Brain microvascular endothelial cell (primary cell): ENCODE measurements at regions not wholly inside any gene's neighbourhood (a gene's known extent, or its start where the extent isn't known, plus 50 kb on each side); places are given as distances from the start of the nearest gene placed in this dataset.
A peak's percentile ranks its signal among the peaks of the same experiment; 100 is the strongest.

Experiments
- DNase-seq: peaks from one replicate; pipeline ENCODE4 v3.0.0-alpha.2; 2020
- H3K27ac ChIP-seq: fragments of 250-450 bp; sonication (Bioruptor Pico); 2 replicates; pipeline ENCODE4 v1.5.1; 2020; ENCODE audit warnings: mild to moderate bottlenecking, moderate library complexity
- H3K27me3 ChIP-seq: fragments of 250-450 bp; sonication (Bioruptor Pico); replicated peaks from 2 replicates; pipeline ENCODE4 v1.5.1; 2020; ENCODE audit warnings: mild to moderate bottlenecking
- H3K36me3 ChIP-seq: fragments of 250-450 bp; sonication (Bioruptor Pico); replicated peaks from 2 replicates; pipeline ENCODE4 v1.5.1; 2020; ENCODE audit warnings: mild to moderate bottlenecking
- H3K4me3 ChIP-seq: 2 replicates; pipeline ENCODE4 v1.5.1; 2011; ENCODE audit warnings: low read depth, mild to moderate bottlenecking, control low read depth, low read length, moderate library complexity
- in situ Hi-C: cut with HindIII; loops from 2 replicates; pipeline ENCODE4 v1.10.0; 2017; ENCODE audit warnings: low sequenced_read_pairs, low pct_ligation_motif_present
- TF ChIP-seq, protein P1 (sequence below): IDR thresholded peaks from 2 replicates; pipeline ENCODE4 v1.5.1; 2011; ENCODE audit warnings: low read depth, mild to moderate bottlenecking, moderate library complexity, low read length, control low read depth, inconsistent platforms; ENCODE audit errors: missing control alignments

DNA sequence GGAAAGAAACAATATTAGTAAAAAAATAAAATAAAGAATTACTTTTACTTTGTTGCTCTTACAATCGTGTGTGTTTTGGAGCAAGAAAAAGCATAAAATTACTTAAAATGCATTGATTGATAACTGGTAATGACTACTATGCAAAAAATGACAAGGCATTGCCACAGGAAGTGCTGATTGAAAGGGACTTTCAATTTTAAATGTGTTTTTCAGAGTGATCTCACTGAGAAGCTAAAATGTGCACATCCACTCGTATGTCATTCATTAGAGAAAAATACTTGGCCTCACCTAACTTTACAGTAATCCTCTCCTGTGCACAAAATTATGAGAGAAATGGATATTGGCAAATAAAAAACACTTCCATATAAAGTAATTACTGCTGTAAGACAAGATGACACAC is 934.9 kb downstream of the SLITRK6 start:
- in situ Hi-C loops = no loop called here
- Histone ChIP-seq H3K27me3 (no peaks in the 10 kb centered on the region), H3K36me3 (no peaks in the 10 kb centered on the region), H3K27ac (no peak overlapping the region), H3K4me3 (no peak overlapping the region)
- no peak for DNase-seq
- TF ChIP-seq, protein P1, sequence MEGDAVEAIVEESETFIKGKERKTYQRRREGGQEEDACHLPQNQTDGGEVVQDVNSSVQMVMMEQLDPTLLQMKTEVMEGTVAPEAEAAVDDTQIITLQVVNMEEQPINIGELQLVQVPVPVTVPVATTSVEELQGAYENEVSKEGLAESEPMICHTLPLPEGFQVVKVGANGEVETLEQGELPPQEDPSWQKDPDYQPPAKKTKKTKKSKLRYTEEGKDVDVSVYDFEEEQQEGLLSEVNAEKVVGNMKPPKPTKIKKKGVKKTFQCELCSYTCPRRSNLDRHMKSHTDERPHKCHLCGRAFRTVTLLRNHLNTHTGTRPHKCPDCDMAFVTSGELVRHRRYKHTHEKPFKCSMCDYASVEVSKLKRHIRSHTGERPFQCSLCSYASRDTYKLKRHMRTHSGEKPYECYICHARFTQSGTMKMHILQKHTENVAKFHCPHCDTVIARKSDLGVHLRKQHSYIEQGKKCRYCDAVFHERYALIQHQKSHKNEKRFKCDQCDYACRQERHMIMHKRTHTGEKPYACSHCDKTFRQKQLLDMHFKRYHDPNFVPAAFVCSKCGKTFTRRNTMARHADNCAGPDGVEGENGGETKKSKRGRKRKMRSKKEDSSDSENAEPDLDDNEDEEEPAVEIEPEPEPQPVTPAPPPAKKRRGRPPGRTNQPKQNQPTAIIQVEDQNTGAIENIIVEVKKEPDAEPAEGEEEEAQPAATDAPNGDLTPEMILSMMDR = no peak

DNA sequence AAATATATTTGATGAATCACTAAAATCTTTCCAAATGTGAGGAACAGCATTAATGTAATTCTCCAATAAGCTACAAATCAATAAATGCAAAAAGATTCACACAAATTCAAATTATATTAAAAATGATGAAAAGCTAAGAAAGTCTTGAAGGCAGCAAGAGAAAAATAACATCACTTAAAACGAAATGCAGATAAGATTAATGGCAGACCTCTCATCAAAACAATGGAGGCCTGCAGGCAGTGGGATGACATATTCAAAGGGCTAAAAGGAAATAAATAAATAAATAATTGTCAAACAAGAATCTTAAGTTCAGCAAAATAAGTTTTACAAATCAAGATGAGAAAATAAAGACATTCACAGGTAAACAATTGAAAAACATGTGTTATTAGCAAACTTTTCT is 952.1 kb downstream of the SLITRK6 start:
- DNase-seq = no peak
- H3K27ac ChIP-seq = no peak overlapping the region
- no peaks in the 10 kb centered on the region for H3K36me3 ChIP-seq
- TF ChIP-seq, protein P1 = no peak
- H3K4me3 ChIP-seq = no peak overlapping the region
- in situ Hi-C loops = no loop called here
- H3K27me3 ChIP-seq = no peaks in the 10 kb centered on the region

DNA sequence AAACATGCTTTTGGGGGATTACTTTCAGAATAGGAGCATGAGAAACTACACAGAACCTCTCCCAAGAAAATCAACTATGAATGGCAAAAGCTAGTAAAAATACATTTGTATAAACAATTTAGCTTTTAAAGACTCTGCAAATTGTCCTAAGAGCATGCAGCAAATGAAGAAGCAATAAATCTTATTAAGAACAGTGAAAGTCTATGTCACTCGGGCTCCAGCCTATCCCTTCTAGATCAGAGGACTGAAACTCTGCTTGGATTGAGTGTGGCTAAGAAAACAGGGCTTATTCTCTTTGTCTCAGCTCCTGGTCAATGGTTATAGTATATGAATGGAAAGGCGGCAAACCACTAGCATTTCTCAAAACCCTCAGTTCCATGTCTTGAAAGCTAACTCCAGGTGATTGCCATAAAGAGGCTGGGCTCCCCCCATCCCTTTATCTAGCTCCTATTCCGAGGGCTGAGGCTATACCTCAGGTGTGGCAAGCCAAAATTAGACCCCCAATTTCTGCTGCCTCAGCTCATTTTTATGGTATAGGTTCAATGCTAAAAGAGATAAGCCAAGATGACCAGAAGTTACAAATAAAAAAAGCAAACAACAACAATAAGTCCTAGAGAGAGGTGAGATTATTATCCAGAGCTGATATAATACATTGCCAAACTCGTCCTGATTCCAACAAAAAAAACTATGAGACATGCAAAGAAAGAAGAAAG is 953.2 kb downstream of the SLITRK6 start:
- DNase-seq = no peak
- Histone ChIP-seq H3K27ac (no peak overlapping the region), H3K4me3 (no peak overlapping the region), H3K27me3 (no peaks in the 10 kb centered on the region), H3K36me3 (no peaks in the 10 kb centered on the region)
- TF ChIP-seq, protein P1 = no peak
- in situ Hi-C loops = no loop called here

DNA sequence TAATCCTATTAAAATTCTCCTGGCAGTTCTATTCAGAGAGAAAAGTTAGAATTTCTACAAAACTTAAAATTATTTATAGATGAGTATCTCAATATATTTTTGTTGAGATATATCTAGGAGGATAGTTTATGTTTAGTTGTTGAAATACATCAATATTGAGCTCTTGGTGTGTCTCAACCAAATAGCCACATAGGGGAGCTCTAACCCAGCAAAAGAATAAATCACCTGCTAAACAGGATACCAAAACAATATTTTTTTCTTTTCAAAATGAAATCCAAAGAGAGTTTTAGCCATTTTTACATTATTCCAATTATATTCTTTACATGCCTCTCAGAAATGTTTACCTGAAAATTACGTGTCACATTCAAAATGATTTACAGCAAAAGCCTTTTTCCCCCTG is 954.7 kb downstream of the SLITRK6 start:
- in situ Hi-C loops = no loop called here

DNA sequence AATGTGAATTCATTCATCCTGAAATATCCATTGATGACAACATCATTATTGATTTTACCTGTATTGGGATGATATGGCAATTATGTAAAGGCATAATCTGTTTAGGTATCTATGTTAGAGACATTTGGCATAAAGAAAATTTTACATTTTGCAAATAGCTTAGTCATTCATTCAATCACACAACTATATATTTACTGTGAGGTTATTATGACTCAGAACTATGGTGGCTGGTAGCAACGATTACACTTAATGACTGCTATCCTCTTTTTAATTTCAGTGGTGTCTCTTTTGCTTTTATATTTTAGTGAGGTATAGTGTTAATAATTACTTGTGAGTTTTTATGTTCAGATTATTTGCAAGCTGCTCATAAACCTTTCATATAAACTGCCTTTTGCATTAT is 955.9 kb downstream of the SLITRK6 start:
- Histone ChIP-seq H3K36me3 (no peaks in the 10 kb centered on the region), H3K4me3 (no peak overlapping the region), H3K27me3 (no peaks in the 10 kb centered on the region), H3K27ac (no peak overlapping the region)
- TF ChIP-seq, protein P1 = no peak
- DNase-seq = no peak
- in situ Hi-C loops = no loop called here

More for the DNA sequence above, 954.7 kb downstream of the SLITRK6 start:
- TF ChIP-seq, protein P1 = peak; percentile 32
- no peak overlapping the region for H3K4me3 ChIP-seq
- DNase-seq = no peak
- no peak overlapping the region for H3K27ac ChIP-seq
- H3K36me3 ChIP-seq = no peaks in the 10 kb centered on the region
- H3K27me3 ChIP-seq = no peaks in the 10 kb centered on the region

DNA sequence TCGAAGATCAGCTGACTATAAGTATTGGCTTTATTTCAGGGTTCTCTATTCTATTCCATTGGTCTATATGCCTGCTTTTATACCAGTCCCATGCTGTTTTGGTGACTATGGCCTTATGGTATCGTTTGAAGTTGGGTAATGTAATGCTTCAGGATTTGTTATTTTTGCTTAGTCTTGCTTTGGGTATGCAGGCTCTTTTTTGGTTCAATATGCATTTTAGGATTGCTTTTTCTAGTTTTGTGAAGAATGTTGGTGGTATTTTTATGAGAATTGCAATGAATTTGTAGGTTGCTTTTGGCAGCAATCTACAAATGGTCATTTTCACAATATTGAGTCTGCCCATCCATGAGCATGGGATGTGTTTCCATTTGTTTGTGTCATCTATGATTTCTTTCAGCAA is 951.9 kb upstream of the SLITRK1 start:
- Histone ChIP-seq H3K27ac (no peak overlapping the region), H3K4me3 (no peak overlapping the region), H3K27me3 (no peaks in the 10 kb centered on the region), H3K36me3 (no peaks in the 10 kb centered on the region)
- TF ChIP-seq, protein P1 = no peak
- in situ Hi-C loops = no loop called here
- no peak for DNase-seq
